SK-N-SH (cell line): ENCODE measurements at regions not wholly inside any gene's neighbourhood (a gene's known extent, or its start where the extent isn't known, plus 50 kb on each side); places are given as distances from the start of the nearest gene placed in this dataset.

Experiments used
- CHD2 ChIP-seq: fragments of 150-350 bp; IDR thresholded peaks from 2 replicates; pipeline ENCODE4 v1.6.1; 2018; ENCODE audit warnings: low read length; ENCODE audit not compliant: partially characterized antibody
- CTCF ChIP-seq: fragments of 200-600 bp; sonication (generic); IDR thresholded peaks from 2 replicates; pipeline ENCODE4 v1.6.1; 2017; ENCODE audit warnings: antibody characterized with exemption, mild to moderate bottlenecking, moderate library complexity
- EZH2phosphoT487 ChIP-seq: fragments of 200-600 bp; sonication (generic); IDR thresholded peaks from 2 replicates; pipeline ENCODE4 v1.6.1; 2017; ENCODE audit warnings: low read depth, mixed run types, mild to moderate bottlenecking, antibody characterized with exemption, moderate library complexity, borderline replicate concordance
- FOSL2 ChIP-seq: IDR thresholded peaks from 2 replicates; pipeline ENCODE4 v1.4.0; 2012; ENCODE audit warnings: low read depth, mild to moderate bottlenecking, moderate library complexity, borderline replicate concordance
- FOXJ3 ChIP-seq: sonication (generic); formaldehyde crosslinking; IDR thresholded peaks from 2 replicates; pipeline ENCODE4 v1.5.1; 2020; ENCODE audit warnings: mild to moderate bottlenecking, missing genetic modification reagents
- NRF1 ChIP-seq: IDR thresholded peaks from 2 replicates; pipeline ENCODE4 v1.6.1; 2012; ENCODE audit warnings: low read depth, mild to moderate bottlenecking, low read length
- POLR2AphosphoS5 ChIP-seq: IDR thresholded peaks from 2 replicates; pipeline ENCODE4 v1.6.1; 2012; ENCODE audit warnings: low read depth, low read length
- REST ChIP-seq: IDR thresholded peaks from 2 replicates; pipeline ENCODE4 v1.6.1; 2012; ENCODE audit warnings: mild to moderate bottlenecking, low read depth, low read length, moderate library complexity
- SMC3 ChIP-seq: IDR thresholded peaks from 2 replicates; pipeline ENCODE4 v1.6.1; 2012; ENCODE audit warnings: low read depth, low read length, improper control_type of control experiment
- TAF1 ChIP-seq: IDR thresholded peaks from 2 replicates; pipeline ENCODE4 v1.6.1; 2012; ENCODE audit warnings: low read depth, mild to moderate bottlenecking, low read length, moderate library complexity, borderline replicate concordance
- TCF12 ChIP-seq: IDR thresholded peaks from 2 replicates; pipeline ENCODE4 v1.4.0; 2012
- TEAD4 ChIP-seq: IDR thresholded peaks from 2 replicates; pipeline ENCODE4 v1.4.0; 2012; ENCODE audit warnings: mild to moderate bottlenecking, borderline replicate concordance; ENCODE audit not compliant: insufficient read depth
- USF1 ChIP-seq: IDR thresholded peaks from 2 replicates; pipeline ENCODE4 v1.4.0; 2012; ENCODE audit warnings: low read depth, borderline replicate concordance
- YY1 ChIP-seq: IDR thresholded peaks from 2 replicates; pipeline ENCODE4 v1.4.0; 2012; ENCODE audit warnings: low read depth, mild to moderate bottlenecking

GRCh38 chr4:106429885-106430284, 61.3 kb upstream of the GIMD1 start:
- no peak for TF ChIP-seq CTCF
- TF ChIP-seq NRF1, result no peak
- no peak for TF ChIP-seq USF1
- TF ChIP-seq SMC3, result no peak
- TF ChIP-seq EZH2phosphoT487, result no peak
- TF ChIP-seq TCF12, result no peak
- TF ChIP-seq REST, result no peak
- TF ChIP-seq FOSL2, result no peak
- no peak for TF ChIP-seq TEAD4
- no peak for TF ChIP-seq YY1
- no peak for TF ChIP-seq TAF1
- TF ChIP-seq FOXJ3 (CRISPR knock-in tag), result no peak
- TF ChIP-seq POLR2AphosphoS5, result no peak
- no peak for TF ChIP-seq CHD2
